ENCODE measurements at regions not wholly inside any gene's neighbourhood (a gene's known extent, or its start where the extent isn't known, plus 50 kb on each side); places are given as distances from the start of the nearest gene placed in this dataset.

DNA sequence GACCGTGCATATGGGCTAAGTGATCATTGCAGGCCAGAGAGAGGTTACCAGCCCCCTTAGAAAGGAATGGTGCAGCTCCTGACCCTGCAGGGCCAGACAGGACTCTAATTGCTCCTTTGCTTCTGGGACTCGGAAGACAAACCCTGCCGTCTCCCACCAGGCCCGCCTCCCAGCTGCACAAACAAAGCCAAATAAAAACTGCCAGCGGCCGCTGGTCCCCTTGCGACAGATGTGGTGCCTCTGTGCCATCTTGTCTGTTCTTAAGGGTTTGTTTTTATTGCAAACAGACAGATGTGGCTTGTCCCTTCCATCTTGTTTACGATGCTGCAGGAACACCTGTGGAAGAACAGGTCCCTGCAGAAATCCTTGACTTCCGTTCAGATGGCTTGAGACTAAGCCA lies 434.4 kb upstream of the TSHZ3 start:
- ATAC-seq: no peak
- TF ChIP-seq ZFP30 (CRISPR knock-in tag; IDR thresholded peaks at IDR 0.05): no peak
- no peak for TF ChIP-seq ESRRG (CRISPR knock-in tag; IDR thresholded peaks at IDR 0.05)
- TF ChIP-seq ZFP3 (CRISPR knock-in tag; IDR thresholded peaks at IDR 0.05): no peak
- no peak for TF ChIP-seq PATZ1 (CRISPR knock-in tag; IDR thresholded peaks at IDR 0.05; ENCODE audit: borderline replicate concordance)
- TF ChIP-seq TOX (CRISPR knock-in tag; IDR thresholded peaks at IDR 0.05; ENCODE audit: borderline replicate concordance): no peak
- TF ChIP-seq SNAI2 (CRISPR knock-in tag; IDR thresholded peaks at IDR 0.05): no peak
- TF ChIP-seq, protein P1, sequence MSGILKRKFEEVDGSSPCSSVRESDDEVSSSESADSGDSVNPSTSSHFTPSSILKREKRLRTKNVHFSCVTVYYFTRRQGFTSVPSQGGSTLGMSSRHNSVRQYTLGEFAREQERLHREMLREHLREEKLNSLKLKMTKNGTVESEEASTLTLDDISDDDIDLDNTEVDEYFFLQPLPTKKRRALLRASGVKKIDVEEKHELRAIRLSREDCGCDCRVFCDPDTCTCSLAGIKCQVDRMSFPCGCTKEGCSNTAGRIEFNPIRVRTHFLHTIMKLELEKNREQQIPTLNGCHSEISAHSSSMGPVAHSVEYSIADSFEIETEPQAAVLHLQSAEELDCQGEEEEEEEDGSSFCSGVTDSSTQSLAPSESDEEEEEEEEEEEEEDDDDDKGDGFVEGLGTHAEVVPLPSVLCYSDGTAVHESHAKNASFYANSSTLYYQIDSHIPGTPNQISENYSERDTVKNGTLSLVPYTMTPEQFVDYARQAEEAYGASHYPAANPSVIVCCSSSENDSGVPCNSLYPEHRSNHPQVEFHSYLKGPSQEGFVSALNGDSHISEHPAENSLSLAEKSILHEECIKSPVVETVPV (CRISPR knock-in tag; IDR thresholded peaks at IDR 0.05): no peak
- TF ChIP-seq, protein P2, sequence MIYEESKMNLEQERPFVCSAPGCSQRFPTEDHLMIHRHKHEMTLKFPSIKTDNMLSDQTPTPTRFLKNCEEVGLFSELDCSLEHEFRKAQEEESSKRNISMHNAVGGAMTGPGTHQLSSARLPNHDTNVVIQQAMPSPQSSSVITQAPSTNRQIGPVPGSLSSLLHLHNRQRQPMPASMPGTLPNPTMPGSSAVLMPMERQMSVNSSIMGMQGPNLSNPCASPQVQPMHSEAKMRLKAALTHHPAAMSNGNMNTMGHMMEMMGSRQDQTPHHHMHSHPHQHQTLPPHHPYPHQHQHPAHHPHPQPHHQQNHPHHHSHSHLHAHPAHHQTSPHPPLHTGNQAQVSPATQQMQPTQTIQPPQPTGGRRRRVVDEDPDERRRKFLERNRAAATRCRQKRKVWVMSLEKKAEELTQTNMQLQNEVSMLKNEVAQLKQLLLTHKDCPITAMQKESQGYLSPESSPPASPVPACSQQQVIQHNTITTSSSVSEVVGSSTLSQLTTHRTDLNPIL (CRISPR knock-in tag; IDR thresholded peaks at IDR 0.05; ENCODE audit: low read depth): no peak
- TF ChIP-seq OSR1 (CRISPR knock-in tag; IDR thresholded peaks at IDR 0.05): no peak
- TF ChIP-seq, protein P3, sequence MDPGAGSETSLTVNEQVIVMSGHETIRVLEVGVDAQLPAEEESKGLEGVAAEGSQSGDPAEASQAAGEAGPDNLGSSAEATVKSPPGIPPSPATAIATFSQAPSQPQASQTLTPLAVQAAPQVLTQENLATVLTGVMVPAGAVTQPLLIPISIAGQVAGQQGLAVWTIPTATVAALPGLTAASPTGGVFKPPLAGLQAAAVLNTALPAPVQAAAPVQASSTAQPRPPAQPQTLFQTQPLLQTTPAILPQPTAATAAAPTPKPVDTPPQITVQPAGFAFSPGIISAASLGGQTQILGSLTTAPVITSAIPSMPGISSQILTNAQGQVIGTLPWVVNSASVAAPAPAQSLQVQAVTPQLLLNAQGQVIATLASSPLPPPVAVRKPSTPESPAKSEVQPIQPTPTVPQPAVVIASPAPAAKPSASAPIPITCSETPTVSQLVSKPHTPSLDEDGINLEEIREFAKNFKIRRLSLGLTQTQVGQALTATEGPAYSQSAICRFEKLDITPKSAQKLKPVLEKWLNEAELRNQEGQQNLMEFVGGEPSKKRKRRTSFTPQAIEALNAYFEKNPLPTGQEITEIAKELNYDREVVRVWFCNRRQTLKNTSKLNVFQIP (CRISPR knock-in tag; IDR thresholded peaks at IDR 0.05; ENCODE audit: borderline replicate concordance, low read depth): no peak
- TF ChIP-seq ISL1 (CRISPR knock-in tag; IDR thresholded peaks at IDR 0.05): no peak
- no peak for TF ChIP-seq GLIS3 (CRISPR knock-in tag; IDR thresholded peaks at IDR 0.05)
- no peak for TF ChIP-seq PPARA (CRISPR knock-in tag; IDR thresholded peaks at IDR 0.05; ENCODE audit: borderline replicate concordance)
- no peak for TF ChIP-seq ZNF70 (CRISPR knock-in tag; IDR thresholded peaks at IDR 0.05)
- no peak for TF ChIP-seq ZC3H10 (CRISPR knock-in tag; IDR thresholded peaks at IDR 0.05)
- no peak for TF ChIP-seq BACH2 (CRISPR knock-in tag; IDR thresholded peaks at IDR 0.05; ENCODE audit: borderline replicate concordance)

GRCh38 chr19:31784671-31785101 lies 435.4 kb upstream of the TSHZ3 start:
- no peak for ATAC-seq
- TF ChIP-seq ZC3H10 (CRISPR knock-in tag; IDR thresholded peaks at IDR 0.05): no peak
- no peak for TF ChIP-seq SNAI2 (CRISPR knock-in tag; IDR thresholded peaks at IDR 0.05)
- TF ChIP-seq GLIS3 (CRISPR knock-in tag; IDR thresholded peaks at IDR 0.05): no peak
- no peak for TF ChIP-seq ARNTL (CRISPR knock-in tag; IDR thresholded peaks at IDR 0.05; ENCODE audit: borderline replicate concordance, low read depth)
- TF ChIP-seq OSR1 (CRISPR knock-in tag; IDR thresholded peaks at IDR 0.05): no peak
- no peak for TF ChIP-seq ZNF8 (CRISPR knock-in tag; IDR thresholded peaks at IDR 0.05)
- no peak for TF ChIP-seq ZNF70 (CRISPR knock-in tag; IDR thresholded peaks at IDR 0.05)
- TF ChIP-seq BACH2 (CRISPR knock-in tag; IDR thresholded peaks at IDR 0.05; ENCODE audit: borderline replicate concordance): no peak
- TF ChIP-seq TOX (CRISPR knock-in tag; IDR thresholded peaks at IDR 0.05; ENCODE audit: borderline replicate concordance): no peak
- no peak for TF ChIP-seq PATZ1 (CRISPR knock-in tag; IDR thresholded peaks at IDR 0.05; ENCODE audit: borderline replicate concordance)
- no peak for TF ChIP-seq ZFP3 (CRISPR knock-in tag; IDR thresholded peaks at IDR 0.05)
- TF ChIP-seq, protein P4, sequence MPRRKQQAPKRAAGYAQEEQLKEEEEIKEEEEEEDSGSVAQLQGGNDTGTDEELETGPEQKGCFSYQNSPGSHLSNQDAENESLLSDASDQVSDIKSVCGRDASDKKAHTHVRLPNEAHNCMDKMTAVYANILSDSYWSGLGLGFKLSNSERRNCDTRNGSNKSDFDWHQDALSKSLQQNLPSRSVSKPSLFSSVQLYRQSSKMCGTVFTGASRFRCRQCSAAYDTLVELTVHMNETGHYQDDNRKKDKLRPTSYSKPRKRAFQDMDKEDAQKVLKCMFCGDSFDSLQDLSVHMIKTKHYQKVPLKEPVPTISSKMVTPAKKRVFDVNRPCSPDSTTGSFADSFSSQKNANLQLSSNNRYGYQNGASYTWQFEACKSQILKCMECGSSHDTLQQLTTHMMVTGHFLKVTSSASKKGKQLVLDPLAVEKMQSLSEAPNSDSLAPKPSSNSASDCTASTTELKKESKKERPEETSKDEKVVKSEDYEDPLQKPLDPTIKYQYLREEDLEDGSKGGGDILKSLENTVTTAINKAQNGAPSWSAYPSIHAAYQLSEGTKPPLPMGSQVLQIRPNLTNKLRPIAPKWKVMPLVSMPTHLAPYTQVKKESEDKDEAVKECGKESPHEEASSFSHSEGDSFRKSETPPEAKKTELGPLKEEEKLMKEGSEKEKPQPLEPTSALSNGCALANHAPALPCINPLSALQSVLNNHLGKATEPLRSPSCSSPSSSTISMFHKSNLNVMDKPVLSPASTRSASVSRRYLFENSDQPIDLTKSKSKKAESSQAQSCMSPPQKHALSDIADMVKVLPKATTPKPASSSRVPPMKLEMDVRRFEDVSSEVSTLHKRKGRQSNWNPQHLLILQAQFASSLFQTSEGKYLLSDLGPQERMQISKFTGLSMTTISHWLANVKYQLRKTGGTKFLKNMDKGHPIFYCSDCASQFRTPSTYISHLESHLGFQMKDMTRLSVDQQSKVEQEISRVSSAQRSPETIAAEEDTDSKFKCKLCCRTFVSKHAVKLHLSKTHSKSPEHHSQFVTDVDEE (CRISPR knock-in tag; IDR thresholded peaks at IDR 0.05): no peak
- no peak for TF ChIP-seq PPARA (CRISPR knock-in tag; IDR thresholded peaks at IDR 0.05; ENCODE audit: borderline replicate concordance)
- no peak for TF ChIP-seq TCF4 (CRISPR knock-in tag; IDR thresholded peaks at IDR 0.05; ENCODE audit: borderline replicate concordance)
- TF ChIP-seq, protein P3 (CRISPR knock-in tag; IDR thresholded peaks at IDR 0.05; ENCODE audit: borderline replicate concordance, low read depth): no peak
- TF ChIP-seq ZFP30 (CRISPR knock-in tag; IDR thresholded peaks at IDR 0.05): no peak
- no peak for TF ChIP-seq ESRRG (CRISPR knock-in tag; IDR thresholded peaks at IDR 0.05)
- TF ChIP-seq, protein P2 (CRISPR knock-in tag; IDR thresholded peaks at IDR 0.05; ENCODE audit: low read depth): no peak
- no peak for TF ChIP-seq ISL1 (CRISPR knock-in tag; IDR thresholded peaks at IDR 0.05)
